ENCODE measurements at regions not wholly inside any gene's neighbourhood (a gene's known extent, or its start where the extent isn't known, plus 50 kb on each side); places are given as distances from the start of the nearest gene placed in this dataset.
A peak's percentile ranks its signal among the peaks of the same experiment; 100 is the strongest.

DNA sequence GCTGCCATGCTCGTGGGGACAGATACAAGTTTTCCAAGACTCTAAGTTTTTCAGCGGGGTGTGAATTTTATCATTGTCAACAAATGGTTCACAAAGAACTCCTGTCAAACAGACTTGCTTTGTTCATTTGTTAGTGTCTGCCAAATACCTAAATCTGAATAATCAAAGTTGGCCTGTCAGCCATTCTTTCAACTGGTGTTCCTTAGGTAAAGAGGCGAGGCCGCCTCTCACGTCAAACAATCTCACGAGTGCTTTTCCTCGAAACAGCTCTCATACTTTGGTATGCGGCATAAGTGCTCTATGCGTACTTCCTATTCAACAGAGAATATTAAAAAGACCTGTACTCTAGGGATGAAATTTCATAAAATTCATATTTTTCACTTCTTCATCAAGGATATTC is 51.4 kb upstream of the KANK4 start:
- DNase-seq (ENCODE audit: low read depth, low spot score), result no peak

DNA sequence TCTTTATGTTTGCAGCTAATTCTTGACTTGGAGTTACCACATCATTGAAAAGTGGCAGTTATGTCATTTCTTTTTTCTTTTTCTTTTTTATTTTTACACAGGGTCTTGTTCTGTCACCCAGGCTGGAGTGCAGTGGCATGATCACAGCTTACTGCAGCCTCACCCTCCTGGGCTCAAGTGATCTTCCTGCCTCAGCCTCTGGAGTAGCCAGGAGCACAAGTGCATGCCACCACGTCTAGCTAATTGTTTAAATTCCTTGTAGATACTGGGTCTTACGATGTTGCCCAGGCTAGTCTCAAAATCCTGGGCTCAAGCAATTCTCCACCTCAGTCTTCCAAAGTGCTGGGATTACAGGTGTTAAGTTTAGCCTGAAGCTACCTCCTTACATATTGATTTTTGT is 52.1 kb upstream of the KANK4 start:
- no peak for DNase-seq (ENCODE audit: low read depth, low spot score)

DNA sequence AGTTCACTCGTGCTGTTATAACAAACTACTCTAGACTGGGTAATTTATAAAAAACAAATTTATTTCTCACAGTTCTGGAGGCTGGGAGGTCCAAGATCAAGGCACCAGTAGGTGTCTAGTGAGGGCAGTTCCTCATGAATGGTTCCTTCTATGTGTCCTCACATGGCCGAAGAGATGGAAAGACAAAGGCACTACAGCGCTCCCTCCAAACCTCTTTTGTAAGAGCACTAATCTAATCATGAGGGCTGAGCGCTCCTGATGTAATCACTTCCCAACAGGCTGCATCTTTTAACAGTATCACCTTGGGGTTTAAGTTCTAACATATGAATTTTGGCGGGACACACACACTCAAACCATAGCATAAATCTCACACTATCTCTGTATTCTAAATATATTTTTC is 54.0 kb upstream of the KANK4 start:
- DNase-seq (ENCODE audit: low read depth, low spot score), result no peak

DNA sequence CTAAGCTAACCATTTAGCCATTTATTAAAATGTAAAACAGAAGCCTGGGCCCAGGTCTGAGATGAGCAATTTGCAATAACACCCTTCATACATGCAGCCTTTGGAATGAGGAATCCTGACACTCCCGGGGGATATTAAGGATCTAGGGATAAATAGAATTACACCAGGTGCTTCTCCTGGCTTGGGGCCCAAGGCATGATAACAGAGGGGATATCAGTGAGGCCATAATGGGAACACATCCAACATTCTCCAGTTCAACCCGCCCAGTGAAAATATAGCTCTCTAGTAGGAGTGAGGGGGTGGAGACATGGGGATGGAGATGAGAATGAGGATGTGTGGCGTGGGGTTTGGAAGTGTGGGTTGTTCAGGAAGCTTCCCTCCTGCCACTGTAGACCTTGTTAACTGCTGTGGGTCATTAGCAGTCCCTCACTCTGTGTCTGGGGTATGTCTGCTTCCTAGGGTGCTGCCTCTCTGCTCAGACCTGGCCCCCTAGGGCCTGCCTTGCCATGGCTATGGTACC is 57.9 kb upstream of the KANK4 start:
- no peak for DNase-seq (ENCODE audit: low read depth, low spot score)

DNA sequence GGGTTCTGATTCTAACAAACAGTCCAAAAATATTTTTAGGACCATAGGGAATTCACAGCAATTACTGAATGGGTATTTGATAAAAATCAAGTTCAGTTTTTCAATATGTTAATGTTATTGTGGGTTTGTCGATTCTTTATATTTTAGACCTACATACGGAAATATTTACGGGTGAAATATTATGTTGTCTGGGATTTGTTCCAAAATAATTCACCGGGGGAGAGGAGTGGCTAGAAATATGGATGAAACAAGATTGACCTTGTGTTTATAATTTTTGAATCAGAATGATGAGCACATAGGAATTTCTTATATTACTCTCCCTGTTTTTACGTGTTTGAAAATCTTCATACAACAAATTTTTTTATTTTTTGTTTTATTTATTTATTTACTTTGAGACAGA is 56.7 kb upstream of the USP1 start:
- no peak for DNase-seq (ENCODE audit: low read depth, low spot score)

DNA sequence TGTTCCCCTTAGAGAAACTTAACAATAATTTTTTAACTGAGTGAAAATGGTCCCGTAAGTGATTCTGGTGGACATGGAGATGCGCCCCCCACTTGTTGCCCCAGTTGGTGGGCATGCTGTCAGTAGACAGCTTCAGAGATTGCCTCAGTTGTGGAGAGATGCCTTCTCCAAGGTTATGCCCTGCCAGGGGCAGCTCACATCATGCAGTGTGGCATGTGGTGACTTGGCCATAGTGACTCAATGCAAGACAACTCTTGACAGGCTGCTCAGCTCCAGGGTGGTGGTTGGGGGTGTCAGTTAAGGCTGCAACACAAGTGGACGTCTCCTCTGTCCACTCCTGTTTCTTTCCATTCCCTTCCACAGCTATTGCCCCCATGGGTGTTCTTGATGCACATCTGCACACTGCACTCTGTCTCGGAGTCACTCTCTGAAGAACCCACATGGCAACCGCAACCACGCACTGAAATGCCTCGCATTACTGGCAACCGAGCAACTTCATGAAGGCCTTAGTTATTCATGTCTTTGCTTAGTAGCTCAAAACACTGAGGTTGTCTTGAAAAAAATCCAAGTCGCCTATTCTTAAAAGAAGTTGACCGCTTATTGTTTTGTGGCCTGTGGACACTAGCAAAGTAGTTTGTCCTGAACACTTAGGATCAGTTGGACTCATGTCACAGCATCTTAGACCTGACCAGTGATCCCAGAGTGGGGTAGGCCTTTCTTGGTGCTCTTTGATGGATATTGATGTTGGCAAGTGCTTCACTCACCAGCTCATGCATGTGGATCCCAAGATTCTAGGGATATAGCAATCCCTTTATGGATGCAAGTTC is 54.8 kb upstream of the USP1 start:
- no peak for DNase-seq (ENCODE audit: low read depth, low spot score)

DNA sequence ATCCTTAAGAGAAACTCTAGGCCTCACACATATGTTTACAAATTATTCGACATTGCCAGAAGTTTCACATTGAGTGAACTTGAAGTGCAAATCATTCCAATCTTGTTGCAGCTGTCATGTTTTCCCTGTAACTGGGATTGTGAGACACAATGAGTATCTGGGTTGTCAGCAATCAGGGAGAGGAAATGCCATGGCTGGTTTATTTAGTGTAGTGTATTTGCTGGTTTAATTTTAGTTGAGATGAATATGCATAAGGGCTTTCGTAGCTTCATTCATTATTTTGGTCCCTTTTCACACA is 54.2 kb upstream of the USP1 start:
- DNase-seq (ENCODE audit: low read depth, low spot score), result no peak

DNA sequence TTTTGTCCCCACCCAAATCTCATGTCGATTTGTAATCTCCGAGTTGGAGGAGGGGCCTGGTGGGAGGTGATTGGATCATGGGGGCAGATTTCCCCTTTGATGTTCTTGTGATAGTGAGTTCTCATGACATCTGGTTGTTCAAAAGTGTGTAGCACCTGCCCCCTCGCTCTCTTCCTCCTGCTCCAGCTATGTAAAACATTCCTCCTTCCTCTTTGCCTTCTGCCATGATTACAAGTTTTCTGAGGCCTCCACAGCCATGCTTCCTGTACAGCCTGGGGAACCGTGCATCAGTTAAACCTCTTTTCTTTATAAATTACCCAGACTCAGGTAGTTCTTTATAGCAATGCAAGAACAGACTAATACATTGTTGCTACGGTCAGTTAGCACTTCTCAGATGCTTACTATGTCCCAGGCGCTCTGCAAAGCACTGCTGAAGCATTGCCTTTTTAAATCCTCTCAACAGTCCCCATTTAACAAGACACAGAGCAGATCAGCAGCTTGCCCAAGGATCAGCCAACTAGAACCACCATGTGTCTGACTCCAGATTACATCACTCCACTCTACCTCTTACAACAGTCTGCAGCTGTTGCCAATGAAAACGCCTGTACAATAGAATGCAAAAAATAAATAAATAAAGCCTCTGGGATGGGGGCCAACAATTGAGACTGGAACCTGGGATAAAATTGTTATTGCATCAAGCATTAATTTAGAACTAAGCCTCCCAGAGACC is 52.4 kb upstream of the USP1 start:
- peak; percentile 40 for DNase-seq (ENCODE audit: low read depth, low spot score)

DNA sequence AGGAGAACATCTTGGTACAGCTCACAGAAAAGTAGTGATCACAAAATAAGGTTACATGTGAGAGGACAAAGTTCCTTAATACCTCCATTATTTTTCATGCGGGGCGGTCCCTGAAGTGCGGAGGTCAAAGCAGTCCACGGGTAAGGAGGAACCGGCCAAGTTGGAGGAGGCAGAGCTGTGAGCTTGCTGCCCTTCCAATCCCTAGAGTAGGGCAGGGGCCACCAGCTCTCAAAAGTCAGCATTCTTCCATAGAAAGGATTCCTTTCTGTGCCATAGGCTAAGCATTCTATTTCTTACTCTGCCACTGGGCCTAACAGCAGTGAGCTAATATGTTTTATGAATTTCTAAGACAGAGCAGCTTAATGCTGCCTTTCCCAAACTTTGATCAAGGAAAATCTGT is 50.9 kb upstream of the USP1 start:
- no peak for DNase-seq (ENCODE audit: low read depth, low spot score)

DNA sequence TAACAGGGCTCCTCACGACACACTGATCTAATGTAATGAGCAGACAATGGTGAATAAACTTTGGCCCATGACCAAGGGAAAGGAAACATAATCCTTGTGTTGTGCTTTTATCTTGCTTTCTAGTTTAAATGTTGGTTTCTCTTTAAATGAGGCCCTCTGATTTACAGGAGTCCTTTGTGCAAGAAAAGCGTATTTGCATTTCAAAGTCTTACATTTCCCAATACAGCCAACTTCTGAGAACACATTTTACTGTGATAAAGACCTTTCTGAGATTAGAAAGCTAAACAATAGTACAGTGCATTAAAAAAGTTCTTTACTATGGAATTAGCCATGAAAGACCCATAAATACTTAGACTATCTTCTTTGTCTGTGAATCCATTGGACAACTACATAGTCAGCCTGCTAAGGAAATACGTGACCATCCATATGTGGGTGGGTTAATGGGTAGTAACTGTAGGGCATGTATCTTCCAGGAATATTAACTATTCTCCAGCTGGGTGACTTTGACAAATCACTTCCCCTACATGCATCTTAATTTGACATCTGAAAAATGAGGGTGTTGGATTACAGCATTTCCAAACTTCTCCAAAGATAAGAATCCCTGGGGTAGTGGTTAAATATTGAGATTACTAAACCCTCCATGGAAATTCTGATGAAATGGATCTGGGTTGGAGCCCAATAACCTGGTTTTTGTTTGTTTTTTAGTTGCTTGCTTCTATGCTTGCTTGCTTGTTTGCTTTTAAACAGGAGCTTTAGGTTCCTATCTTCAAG is 50.3 kb upstream of the USP1 start:
- no peak for DNase-seq (ENCODE audit: low read depth, low spot score)

Data from smooth muscle cell of the brain vasculature (primary cell).